ENCODE measurements at regions not wholly inside any gene's neighbourhood (a gene's known extent, or its start where the extent isn't known, plus 50 kb on each side); places are given as distances from the start of the nearest gene placed in this dataset.

- no peaks in the 10 kb centered on the region for H3K27me3 ChIP-seq (ENCODE audit: insufficient read depth, low read length, poor library complexity)
- no peak overlapping the region for H2BK15ac ChIP-seq (replicated peaks; ENCODE audit: low read depth)
- DNase-seq, result no peak
Measured at GRCh38 chr4:26806331-26806730, 54.3 kb upstream of the STIM2 start.

GRCh38 chr4:26807330-26807729 lies 53.3 kb upstream of the STIM2 start:
- no CpG with 5 or more reads among the region's 7 CpGs for WGBS (ENCODE audit: extremely low coverage, insufficient coverage, low lambda C conversion rate)
- no peak for DNase-seq
- Histone ChIP-seq H3K18ac (ENCODE audit: low read length) (no peak overlapping the region), H3K27ac (ENCODE audit: low read depth, low read length) (no peak overlapping the region), H2AK5ac (ENCODE audit: low read length) (no peak overlapping the region), H3K23ac (ENCODE audit: low read length) (no peak overlapping the region), H4K8ac (ENCODE audit: low read depth, low read length) (no peak overlapping the region), H3K4me1 (ENCODE audit: control insufficient read depth, low read depth, low read length) (peaks cover 4% of the 10 kb centered on the region), H3K9ac (ENCODE audit: low read length) (no peak overlapping the region), H3K79me1 (ENCODE audit: low read length) (no peaks in the 10 kb centered on the region), H2BK120ac (ENCODE audit: low read depth, low read length) (no peak overlapping the region), H2BK15ac (replicated peaks; ENCODE audit: low read depth) (no peak overlapping the region), H3K27me3 (ENCODE audit: insufficient read depth, low read length, poor library complexity) (no peaks in the 10 kb centered on the region), H3K4ac (ENCODE audit: low read depth, low read length) (no peak overlapping the region), H4K5ac (ENCODE audit: low read length) (no peak overlapping the region), H3K56ac (ENCODE audit: low read length) (no peak overlapping the region), H3K4me2 (ENCODE audit: low read length) (no peak overlapping the region), H3K79me2 (ENCODE audit: control insufficient read depth, insufficient read depth, low read length) (no peaks in the 10 kb centered on the region), H3K4me3 (ENCODE audit: low read length) (no peak overlapping the region), H2BK5ac (ENCODE audit: low read length) (no peak overlapping the region), H3K36me3 (ENCODE audit: control insufficient read depth, insufficient read depth, low read length) (no peaks in the 10 kb centered on the region)

More at GRCh38 chr4:26806331-26806730, 54.3 kb upstream of the STIM2 start:
- no peaks in the 10 kb centered on the region for H3K79me1 ChIP-seq (ENCODE audit: low read length)
- H4K5ac ChIP-seq (ENCODE audit: low read length), result no peak overlapping the region
- no peak overlapping the region for H2AK5ac ChIP-seq (ENCODE audit: low read length)
- H3K18ac ChIP-seq (ENCODE audit: low read length), result no peak overlapping the region
- H3K27ac ChIP-seq (ENCODE audit: low read depth, low read length), result no peak overlapping the region
- H3K4me2 ChIP-seq (ENCODE audit: low read length), result no peak overlapping the region
- H3K9ac ChIP-seq (ENCODE audit: low read length), result no peak overlapping the region
- H3K56ac ChIP-seq (ENCODE audit: low read length), result no peak overlapping the region
- no peak overlapping the region for H3K23ac ChIP-seq (ENCODE audit: low read length)
- no peak overlapping the region for H3K4me3 ChIP-seq (ENCODE audit: low read length)
- H4K8ac ChIP-seq (ENCODE audit: low read depth, low read length), result no peak overlapping the region
- H3K4me1 ChIP-seq (ENCODE audit: control insufficient read depth, low read depth, low read length), result peaks cover 4% of the 10 kb centered on the region
- no peaks in the 10 kb centered on the region for H3K36me3 ChIP-seq (ENCODE audit: control insufficient read depth, insufficient read depth, low read length)
- H3K79me2 ChIP-seq (ENCODE audit: control insufficient read depth, insufficient read depth, low read length), result no peaks in the 10 kb centered on the region
- no peak overlapping the region for H2BK5ac ChIP-seq (ENCODE audit: low read length)
- no peak overlapping the region for H3K4ac ChIP-seq (ENCODE audit: low read depth, low read length)
- no peak overlapping the region for H2BK120ac ChIP-seq (ENCODE audit: low read depth, low read length)

- Histone ChIP-seq H3K9ac (ENCODE audit: low read length) (no peak overlapping the region), H3K27me3 (ENCODE audit: insufficient read depth, low read length, poor library complexity) (no peaks in the 10 kb centered on the region), H3K79me2 (ENCODE audit: control insufficient read depth, insufficient read depth, low read length) (no peaks in the 10 kb centered on the region), H3K23ac (ENCODE audit: low read length) (peak overlapping the region; percentile 24), H4K8ac (ENCODE audit: low read depth, low read length) (no peak overlapping the region), H3K36me3 (ENCODE audit: control insufficient read depth, insufficient read depth, low read length) (no peaks in the 10 kb centered on the region), H3K4ac (ENCODE audit: low read depth, low read length) (no peak overlapping the region), H3K4me2 (ENCODE audit: low read length) (no peak overlapping the region), H2BK15ac (replicated peaks; ENCODE audit: low read depth) (no peak overlapping the region), H3K4me3 (ENCODE audit: low read length) (no peak overlapping the region), H2AK5ac (ENCODE audit: low read length) (no peak overlapping the region), H3K79me1 (ENCODE audit: low read length) (no peaks in the 10 kb centered on the region), H2BK5ac (ENCODE audit: low read length) (no peak overlapping the region), H4K5ac (ENCODE audit: low read length) (no peak overlapping the region), H3K18ac (ENCODE audit: low read length) (no peak overlapping the region), H3K56ac (ENCODE audit: low read length) (no peak overlapping the region), H3K27ac (ENCODE audit: low read depth, low read length) (no peak overlapping the region), H2BK120ac (ENCODE audit: low read depth, low read length) (no peak overlapping the region), H3K4me1 (ENCODE audit: control insufficient read depth, low read depth, low read length) (no peaks in the 10 kb centered on the region)
- no peak for DNase-seq
- no CpG with 5 or more reads among the region's 4 CpGs for WGBS (ENCODE audit: extremely low coverage, insufficient coverage, low lambda C conversion rate)
Measured at GRCh38 chr4:26809811-26810210, 50.8 kb upstream of the STIM2 start.
